Nephron progenitor cell (in vitro differentiated cells): ENCODE measurements at regions not wholly inside any gene's neighbourhood (a gene's known extent, or its start where the extent isn't known, plus 50 kb on each side); places are given as distances from the start of the nearest gene placed in this dataset.

Source experiments
- DNase-seq: peaks from one replicate; pipeline ENCODE4 v3.0.0; 2021
- H3K27ac Mint-ChIP-seq: 2 replicates; pipeline ENCODE4 v1.8.0; 2021; ENCODE audit warnings: mild to moderate bottlenecking, moderate library complexity, mixed read lengths
- H3K27me3 Mint-ChIP-seq: 2 replicates; pipeline ENCODE4 v1.8.0; 2021; ENCODE audit warnings: mild to moderate bottlenecking, low read depth, mixed read lengths; ENCODE audit not compliant: poor library complexity
- H3K36me3 Mint-ChIP-seq: 2 replicates; pipeline ENCODE4 v1.8.0; 2021; ENCODE audit warnings: low read depth, mixed read lengths
- H3K4me1 Mint-ChIP-seq: 2 replicates; pipeline ENCODE4 v1.8.0; 2021; ENCODE audit warnings: mixed read lengths
- H3K4me3 Mint-ChIP-seq: 2 replicates; pipeline ENCODE4 v1.8.0; 2021; ENCODE audit warnings: mild to moderate bottlenecking, moderate library complexity, mixed read lengths
- H3K9me3 Mint-ChIP-seq: 2 replicates; pipeline ENCODE4 v1.8.0; 2021; ENCODE audit warnings: mild to moderate bottlenecking, moderate library complexity, mixed read lengths
- TF ChIP-seq, protein P1 (sequence below): fragments of 200-600 bp; sonication (generic); IDR thresholded peaks from 2 replicates; pipeline ENCODE4 v1.5.0; 2021; ENCODE audit warnings: antibody characterized with exemption

DNA sequence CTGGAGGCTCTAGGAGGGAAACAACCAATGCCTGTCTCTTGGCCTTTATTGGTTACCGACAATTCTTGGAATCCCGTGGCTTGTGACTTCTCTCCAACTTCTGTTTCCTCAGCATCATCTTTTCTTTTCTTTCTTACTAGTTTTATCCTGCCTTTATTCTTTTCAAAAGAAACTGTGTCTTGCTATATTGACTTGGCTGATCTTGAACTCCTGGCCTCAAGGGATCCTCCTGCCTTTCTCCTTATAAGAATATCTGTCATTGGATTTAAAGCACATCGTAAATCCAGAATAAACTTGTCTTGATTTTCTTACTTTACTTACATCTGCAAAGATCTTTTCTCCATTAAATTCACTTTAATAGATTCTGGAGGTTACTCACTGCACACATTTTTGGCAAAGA lies 49.9 kb upstream of the UGT2B10 start:
- no peak for DNase-seq

More for the DNA sequence above, 49.9 kb upstream of the UGT2B10 start:
- H3K4me3 Mint-ChIP-seq, result no peak overlapping the region
- H3K27me3 Mint-ChIP-seq, result no peaks in the 10 kb centered on the region
- H3K9me3 Mint-ChIP-seq, result peaks cover 14% of the 10 kb centered on the region
- TF ChIP-seq, protein P1, sequence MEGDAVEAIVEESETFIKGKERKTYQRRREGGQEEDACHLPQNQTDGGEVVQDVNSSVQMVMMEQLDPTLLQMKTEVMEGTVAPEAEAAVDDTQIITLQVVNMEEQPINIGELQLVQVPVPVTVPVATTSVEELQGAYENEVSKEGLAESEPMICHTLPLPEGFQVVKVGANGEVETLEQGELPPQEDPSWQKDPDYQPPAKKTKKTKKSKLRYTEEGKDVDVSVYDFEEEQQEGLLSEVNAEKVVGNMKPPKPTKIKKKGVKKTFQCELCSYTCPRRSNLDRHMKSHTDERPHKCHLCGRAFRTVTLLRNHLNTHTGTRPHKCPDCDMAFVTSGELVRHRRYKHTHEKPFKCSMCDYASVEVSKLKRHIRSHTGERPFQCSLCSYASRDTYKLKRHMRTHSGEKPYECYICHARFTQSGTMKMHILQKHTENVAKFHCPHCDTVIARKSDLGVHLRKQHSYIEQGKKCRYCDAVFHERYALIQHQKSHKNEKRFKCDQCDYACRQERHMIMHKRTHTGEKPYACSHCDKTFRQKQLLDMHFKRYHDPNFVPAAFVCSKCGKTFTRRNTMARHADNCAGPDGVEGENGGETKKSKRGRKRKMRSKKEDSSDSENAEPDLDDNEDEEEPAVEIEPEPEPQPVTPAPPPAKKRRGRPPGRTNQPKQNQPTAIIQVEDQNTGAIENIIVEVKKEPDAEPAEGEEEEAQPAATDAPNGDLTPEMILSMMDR, result no peak
- H3K36me3 Mint-ChIP-seq, result no peaks in the 10 kb centered on the region
- H3K4me1 Mint-ChIP-seq, result no peaks in the 10 kb centered on the region
- H3K27ac Mint-ChIP-seq, result no peak overlapping the region
